Type B pancreatic cell (in vitro differentiated cells): ENCODE measurements at regions not wholly inside any gene's neighbourhood (a gene's known extent, or its start where the extent isn't known, plus 50 kb on each side); places are given as distances from the start of the nearest gene placed in this dataset.
A peak's percentile ranks its signal among the peaks of the same experiment; 100 is the strongest.

Source experiments
- DNase-seq: peaks from one replicate; pipeline ENCODE4 v3.0.0; 2021; ENCODE audit warnings: mixed read lengths; ENCODE audit not compliant: unreplicated experiment; ENCODE audit errors: extremely low spot score
- H3K27ac Mint-ChIP-seq: 2 replicates; pipeline ENCODE4 v1.8.0; 2021; ENCODE audit warnings: mild to moderate bottlenecking, mixed read lengths
- H3K27me3 Mint-ChIP-seq: 2 replicates; pipeline ENCODE4 v1.8.0; 2021; ENCODE audit warnings: mixed read lengths
- H3K36me3 Mint-ChIP-seq: 2 replicates; pipeline ENCODE4 v1.8.0; 2021; ENCODE audit warnings: mixed read lengths
- H3K4me1 Mint-ChIP-seq: one replicate; pipeline ENCODE4 v1.8.0; 2021; ENCODE audit warnings: mixed read lengths; ENCODE audit not compliant: unreplicated experiment
- H3K4me3 Mint-ChIP-seq: 2 replicates; pipeline ENCODE4 v1.8.0; 2021; ENCODE audit warnings: mild to moderate bottlenecking, mixed read lengths
- H3K9me3 Mint-ChIP-seq: 2 replicates; pipeline ENCODE4 v1.8.0; 2021; ENCODE audit warnings: mixed read lengths
- TF ChIP-seq, protein P1 (sequence below): fragments of 200-600 bp; sonication (generic); conservative IDR thresholded peaks from 2 replicates; pipeline ENCODE4 v1.5.0; 2021; ENCODE audit warnings: antibody characterized with exemption, mild to moderate bottlenecking

DNA sequence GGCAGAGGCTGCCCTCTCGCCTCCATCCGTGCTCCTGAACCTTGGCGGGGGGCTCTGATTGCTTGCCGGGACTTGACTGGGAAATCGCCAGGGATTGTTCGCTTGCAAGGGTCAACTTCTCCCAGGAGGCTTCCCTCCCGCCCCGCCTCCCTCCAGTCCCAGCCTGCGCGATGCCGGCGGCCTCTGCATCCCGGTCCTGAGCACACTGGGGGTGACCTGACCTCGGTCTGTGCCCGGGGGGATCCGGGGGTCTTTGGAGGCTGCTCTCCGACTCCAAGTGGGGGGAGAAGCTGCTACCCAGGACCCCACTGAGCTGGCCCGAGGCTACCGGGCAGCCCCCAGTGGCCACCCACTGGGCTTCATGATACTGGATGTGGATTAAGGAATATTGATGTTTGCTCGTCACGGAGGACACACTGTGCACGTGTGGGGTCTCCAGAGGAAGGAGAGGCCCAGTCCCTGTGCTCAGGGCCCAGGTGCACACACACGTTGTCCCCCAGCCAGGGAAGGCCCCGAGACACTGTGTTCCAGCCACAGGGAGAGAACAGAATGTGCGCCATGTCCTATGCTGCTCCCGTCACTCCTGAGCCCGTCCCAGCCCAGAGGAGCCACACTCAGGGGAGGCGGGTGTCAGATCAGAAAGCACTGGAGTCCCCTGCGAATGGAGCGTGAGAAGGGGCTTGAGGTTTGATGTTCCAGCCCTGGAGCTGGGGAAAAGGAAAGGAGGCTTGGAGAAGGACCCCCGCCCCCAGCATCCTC, 55.9 kb upstream of the NKX1-1 start:
- no peaks in the 10 kb centered on the region for H3K36me3 Mint-ChIP-seq
- TF ChIP-seq, protein P1, sequence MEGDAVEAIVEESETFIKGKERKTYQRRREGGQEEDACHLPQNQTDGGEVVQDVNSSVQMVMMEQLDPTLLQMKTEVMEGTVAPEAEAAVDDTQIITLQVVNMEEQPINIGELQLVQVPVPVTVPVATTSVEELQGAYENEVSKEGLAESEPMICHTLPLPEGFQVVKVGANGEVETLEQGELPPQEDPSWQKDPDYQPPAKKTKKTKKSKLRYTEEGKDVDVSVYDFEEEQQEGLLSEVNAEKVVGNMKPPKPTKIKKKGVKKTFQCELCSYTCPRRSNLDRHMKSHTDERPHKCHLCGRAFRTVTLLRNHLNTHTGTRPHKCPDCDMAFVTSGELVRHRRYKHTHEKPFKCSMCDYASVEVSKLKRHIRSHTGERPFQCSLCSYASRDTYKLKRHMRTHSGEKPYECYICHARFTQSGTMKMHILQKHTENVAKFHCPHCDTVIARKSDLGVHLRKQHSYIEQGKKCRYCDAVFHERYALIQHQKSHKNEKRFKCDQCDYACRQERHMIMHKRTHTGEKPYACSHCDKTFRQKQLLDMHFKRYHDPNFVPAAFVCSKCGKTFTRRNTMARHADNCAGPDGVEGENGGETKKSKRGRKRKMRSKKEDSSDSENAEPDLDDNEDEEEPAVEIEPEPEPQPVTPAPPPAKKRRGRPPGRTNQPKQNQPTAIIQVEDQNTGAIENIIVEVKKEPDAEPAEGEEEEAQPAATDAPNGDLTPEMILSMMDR: no peak
- DNase-seq: peak; percentile 67
- peaks cover under 1% of the 10 kb centered on the region for H3K9me3 Mint-ChIP-seq
- H3K4me1 Mint-ChIP-seq: peaks cover 16% of the 10 kb centered on the region
- H3K4me3 Mint-ChIP-seq: no peak overlapping the region
- H3K27ac Mint-ChIP-seq: no peak overlapping the region
- peaks cover 41% of the 10 kb centered on the region for H3K27me3 Mint-ChIP-seq

DNA sequence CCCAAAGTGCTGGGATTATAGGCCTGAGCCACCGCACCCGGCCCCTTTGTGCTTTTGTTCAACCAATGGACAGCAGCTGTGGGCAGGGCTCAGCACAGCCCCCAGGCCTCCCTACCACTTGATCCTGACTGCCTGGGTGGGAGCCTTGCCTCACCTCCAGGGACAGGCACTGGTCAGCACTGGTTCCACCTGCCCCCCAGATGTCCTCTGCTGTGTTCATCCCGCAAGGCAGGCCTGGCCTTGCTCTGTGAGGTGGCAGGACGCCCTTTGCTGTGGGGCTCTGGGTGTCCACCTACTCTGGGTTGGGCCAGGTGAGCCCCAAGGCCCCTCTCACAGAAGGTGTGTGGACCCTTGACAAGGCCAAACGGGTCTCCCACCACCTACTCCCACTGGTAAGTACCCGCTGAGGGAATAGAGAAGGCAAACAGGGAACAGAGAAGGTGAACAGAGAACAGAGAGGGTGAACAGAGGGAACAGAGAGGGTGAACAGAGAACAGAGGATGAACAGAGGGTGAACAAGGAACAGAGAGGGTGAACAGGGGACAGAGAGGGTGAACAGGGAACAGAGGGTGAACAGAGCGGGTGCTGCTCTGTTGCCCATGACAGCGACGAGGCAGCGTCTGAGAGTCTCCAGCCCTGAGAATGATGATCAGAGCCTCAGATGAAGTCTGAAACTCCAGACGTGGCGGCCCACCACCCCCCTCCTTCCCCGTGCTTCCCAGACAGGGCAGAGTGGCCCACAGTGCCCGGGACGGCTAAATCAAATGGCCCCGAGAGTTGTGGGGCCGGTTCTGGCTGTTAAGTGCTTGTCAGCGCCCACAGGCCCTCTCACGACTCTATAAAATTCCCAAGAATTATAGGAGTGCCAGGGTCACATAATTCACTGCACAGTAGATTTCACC, 55.0 kb upstream of the NKX1-1 start:
- DNase-seq: peak; percentile 62
- Mint-ChIP-seq H3K27ac (peak overlapping the region; percentile 14), H3K4me1 (peaks cover 16% of the 10 kb centered on the region), H3K27me3 (peaks cover 48% of the 10 kb centered on the region), H3K36me3 (no peaks in the 10 kb centered on the region), H3K4me3 (no peak overlapping the region), H3K9me3 (peaks cover 4% of the 10 kb centered on the region)
- TF ChIP-seq, protein P1: no peak

DNA sequence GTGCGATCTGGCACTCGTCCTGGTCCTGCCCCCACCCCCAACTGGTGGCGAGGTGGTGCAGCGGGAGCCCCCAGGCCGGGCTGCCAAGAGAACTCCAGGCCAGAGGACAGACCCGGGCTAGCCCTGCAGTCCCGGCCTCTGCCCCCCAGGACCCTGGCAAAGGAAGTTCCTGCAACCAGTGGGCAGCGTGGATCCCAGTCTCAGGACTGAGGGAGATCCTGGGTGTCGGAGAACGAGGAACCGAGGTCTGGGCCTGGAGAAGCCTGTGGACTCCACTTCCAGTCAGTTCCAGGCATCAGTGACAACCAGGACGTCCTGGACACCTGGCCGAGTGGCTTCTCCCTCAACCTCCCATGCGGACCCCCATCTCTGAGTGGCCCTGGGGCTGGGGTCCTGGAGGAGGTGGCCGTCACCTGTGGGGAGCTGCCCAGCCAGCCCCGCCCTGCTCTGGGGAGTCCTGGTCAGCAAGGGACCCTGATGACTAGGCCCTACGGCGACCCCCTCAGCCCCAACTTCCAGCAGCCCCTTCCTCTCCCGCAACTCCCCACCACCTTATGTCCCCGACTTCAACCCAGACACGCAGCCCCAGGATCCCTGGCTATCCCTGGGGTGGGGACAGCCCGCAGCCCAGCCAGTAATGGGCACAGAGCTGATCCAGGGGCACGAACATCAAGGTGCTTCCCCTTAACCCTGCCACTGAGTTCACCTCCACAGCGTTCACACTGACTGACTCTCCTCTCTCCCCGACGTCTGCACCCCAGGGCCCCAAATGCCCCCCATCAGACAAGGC, 53.7 kb upstream of the NKX1-1 start:
- H3K27ac Mint-ChIP-seq: no peak overlapping the region
- H3K9me3 Mint-ChIP-seq: peaks cover 4% of the 10 kb centered on the region
- H3K27me3 Mint-ChIP-seq: peaks cover 54% of the 10 kb centered on the region
- H3K4me3 Mint-ChIP-seq: no peak overlapping the region
- H3K36me3 Mint-ChIP-seq: no peaks in the 10 kb centered on the region
- TF ChIP-seq, protein P1: no peak
- H3K4me1 Mint-ChIP-seq: peaks cover 16% of the 10 kb centered on the region
- peak; percentile 67 for DNase-seq

DNA sequence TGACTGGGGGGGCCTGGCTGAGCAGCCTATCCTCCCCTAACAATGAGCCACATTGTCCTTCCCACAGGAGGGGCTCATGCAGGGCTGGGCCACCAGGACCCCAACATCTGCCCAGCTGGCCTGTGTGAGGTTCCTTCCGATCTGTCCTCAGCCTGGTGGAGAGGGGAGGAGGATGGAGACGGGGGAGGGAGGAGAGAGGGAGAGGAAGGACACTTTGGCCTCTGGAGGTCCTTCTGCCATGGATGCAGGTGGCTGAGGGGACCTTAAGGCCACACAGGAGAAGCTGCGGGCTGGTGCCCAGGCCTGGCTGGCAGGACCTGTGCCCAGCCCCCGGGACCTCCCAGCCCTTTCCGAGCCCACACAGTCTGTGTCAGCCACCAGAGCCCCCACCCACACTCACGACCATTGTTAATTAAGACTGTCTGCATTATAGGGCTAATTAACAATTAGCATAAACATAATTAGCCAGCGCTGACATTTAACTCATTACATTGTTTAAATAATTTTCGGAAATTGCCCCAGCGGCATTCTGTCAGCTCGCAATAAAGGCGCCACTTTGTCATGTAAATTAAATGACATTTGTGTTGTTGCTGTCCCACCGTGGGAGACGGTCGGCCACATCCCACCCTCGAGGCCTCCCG, 53.0 kb upstream of the NKX1-1 start:
- peaks cover 56% of the 10 kb centered on the region for H3K27me3 Mint-ChIP-seq
- TF ChIP-seq, protein P1: no peak
- no peak overlapping the region for H3K4me3 Mint-ChIP-seq
- H3K4me1 Mint-ChIP-seq: peaks cover 16% of the 10 kb centered on the region
- DNase-seq: no peak
- H3K9me3 Mint-ChIP-seq: peaks cover 4% of the 10 kb centered on the region
- no peaks in the 10 kb centered on the region for H3K36me3 Mint-ChIP-seq
- no peak overlapping the region for H3K27ac Mint-ChIP-seq

DNA sequence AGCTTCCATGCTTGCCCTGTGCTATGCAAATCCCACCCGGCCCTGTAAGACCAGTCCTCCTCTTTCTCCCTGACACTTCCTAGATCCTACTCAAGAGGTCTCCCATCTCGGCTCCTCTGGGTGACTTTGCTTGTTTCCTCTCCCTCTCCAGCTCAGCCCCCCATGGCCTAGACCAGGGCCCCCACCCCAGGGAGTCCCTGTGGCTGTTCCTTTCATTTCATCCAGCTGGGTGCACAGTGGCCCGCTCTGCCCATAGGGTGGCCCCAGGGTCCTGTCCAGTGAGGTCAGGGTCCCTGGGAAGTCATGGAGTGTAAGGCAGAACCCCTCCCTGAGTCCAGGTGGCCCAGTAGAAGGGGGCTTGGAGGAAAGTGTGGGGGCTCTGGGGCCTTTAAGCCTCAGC, 52.3 kb upstream of the NKX1-1 start:
- Mint-ChIP-seq H3K4me3 (no peak overlapping the region), H3K36me3 (no peaks in the 10 kb centered on the region), H3K27me3 (peaks cover 56% of the 10 kb centered on the region), H3K4me1 (peaks cover 16% of the 10 kb centered on the region), H3K9me3 (peaks cover 8% of the 10 kb centered on the region), H3K27ac (no peak overlapping the region)
- TF ChIP-seq, protein P1: no peak
- no peak for DNase-seq
